ENCODE measurements at regions not wholly inside any gene's neighbourhood (a gene's known extent, or its start where the extent isn't known, plus 50 kb on each side); places are given as distances from the start of the nearest gene placed in this dataset.

GRCh38 chr20:20806121-20807095 is 94.0 kb upstream of the RALGAPA2 start:
- Histone ChIP-seq H2BK12ac (ENCODE audit: low read length) (no peak overlapping the region), H3K36me3 (replicated peaks in 1 of 2; ENCODE audit: control insufficient read depth in 2 of 2, insufficient read depth in 2 of 2, low read length in 2 of 2) (no peaks in the 10 kb centered on the region), H2BK120ac (ENCODE audit: low read depth, low read length) (no peak overlapping the region), H3K27ac (replicated peaks; ENCODE audit: low read length) (no peak overlapping the region), H4K91ac (ENCODE audit: low read depth, low read length, poor library complexity) (no peak overlapping the region), H3K4me1 (ENCODE audit: control insufficient read depth in 2 of 2, insufficient read depth in 1 of 2, low read depth in 1 of 2, low read length in 2 of 2) (no peaks in the 10 kb centered on the region), H3K4me2 (ENCODE audit: insufficient read depth, low read length, poor library complexity, severe bottlenecking) (no peak overlapping the region), H3K27me3 (ENCODE audit: control insufficient read depth in 3 of 3, insufficient read depth in 3 of 3, low read depth in 1 of 3, low read length in 3 of 3) (peaks cover 0 to 4% (median 0%) of the 10 kb centered on the region in 3 experiments), H3K9ac (ENCODE audit: low read depth, low read length, poor library complexity) (no peak overlapping the region), H2BK5ac (ENCODE audit: low read length) (no peak overlapping the region), H3K79me1 (ENCODE audit: low read depth, low read length) (no peaks in the 10 kb centered on the region), H3K4me3 (ENCODE audit: low read length in 2 of 2) (no peak overlapping the region), H3K14ac (ENCODE audit: low read length) (no peak overlapping the region), H2AFZ (ENCODE audit: low read length) (no peak overlapping the region), H3K18ac (ENCODE audit: low read length) (no peak overlapping the region), H3K23ac (ENCODE audit: low read depth, low read length, poor library complexity) (no peak overlapping the region), H3K9me3 (replicated peaks in 1 of 2; ENCODE audit: control insufficient read depth in 2 of 2, insufficient read depth in 1 of 2, low read depth in 1 of 2, low read length in 2 of 2) (peaks cover 0 to 5% of the 10 kb centered on the region in 2 donors), H2AK5ac (ENCODE audit: low read depth, low read length) (no peak overlapping the region), H2BK15ac (ENCODE audit: low read length) (no peak overlapping the region), H3K4ac (ENCODE audit: low read length) (no peak overlapping the region), H4K8ac (ENCODE audit: low read depth, low read length) (no peak overlapping the region)
- DNase-seq (ENCODE audit: low spot score), result no peak
- no CpG with 5 or more reads among the region's 12 CpGs for WGBS, 2 donors (ENCODE audit: extremely low coverage in 2 of 2, insufficient read length in 2 of 2, insufficient replicate concordance in 1 of 2)

GRCh38 chr20:20803011-20803410 is 90.6 kb upstream of the RALGAPA2 start:
- Histone ChIP-seq H3K4ac (ENCODE audit: low read length) (no peak overlapping the region), H4K8ac (ENCODE audit: low read depth, low read length) (no peak overlapping the region), H3K9me3 (replicated peaks in 1 of 2; ENCODE audit: control insufficient read depth in 2 of 2, insufficient read depth in 1 of 2, low read depth in 1 of 2, low read length in 2 of 2) (peaks cover 0 to 5% of the 10 kb centered on the region in 2 donors), H3K18ac (ENCODE audit: low read length) (no peak overlapping the region), H3K4me3 (ENCODE audit: low read length in 2 of 2) (no peak overlapping the region), H3K79me1 (ENCODE audit: low read depth, low read length) (no peaks in the 10 kb centered on the region), H3K27me3 (ENCODE audit: control insufficient read depth in 3 of 3, insufficient read depth in 3 of 3, low read depth in 1 of 3, low read length in 3 of 3) (peaks cover 0 to 10% (median 0%) of the 10 kb centered on the region in 3 experiments), H3K4me2 (ENCODE audit: insufficient read depth, low read length, poor library complexity, severe bottlenecking) (no peak overlapping the region), H3K23ac (ENCODE audit: low read depth, low read length, poor library complexity) (no peak overlapping the region), H3K4me1 (ENCODE audit: control insufficient read depth in 2 of 2, insufficient read depth in 1 of 2, low read depth in 1 of 2, low read length in 2 of 2) (no peaks in the 10 kb centered on the region), H3K36me3 (replicated peaks in 1 of 2; ENCODE audit: control insufficient read depth in 2 of 2, insufficient read depth in 2 of 2, low read length in 2 of 2) (no peaks in the 10 kb centered on the region), H2BK120ac (ENCODE audit: low read depth, low read length) (no peak overlapping the region), H2BK5ac (ENCODE audit: low read length) (no peak overlapping the region), H3K14ac (ENCODE audit: low read length) (no peak overlapping the region), H2BK15ac (ENCODE audit: low read length) (no peak overlapping the region), H2BK12ac (ENCODE audit: low read length) (no peak overlapping the region), H3K9ac (ENCODE audit: low read depth, low read length, poor library complexity) (no peak overlapping the region), H2AK5ac (ENCODE audit: low read depth, low read length) (no peak overlapping the region), H3K27ac (replicated peaks; ENCODE audit: low read length) (no peak overlapping the region), H4K91ac (ENCODE audit: low read depth, low read length, poor library complexity) (no peak overlapping the region), H2AFZ (ENCODE audit: low read length) (no peak overlapping the region)
- no CpG with 5 or more reads among the region's 3 CpGs for WGBS, 2 donors (ENCODE audit: extremely low coverage in 2 of 2, insufficient read length in 2 of 2, insufficient replicate concordance in 1 of 2)
- no peak for DNase-seq (ENCODE audit: low spot score)

DNA sequence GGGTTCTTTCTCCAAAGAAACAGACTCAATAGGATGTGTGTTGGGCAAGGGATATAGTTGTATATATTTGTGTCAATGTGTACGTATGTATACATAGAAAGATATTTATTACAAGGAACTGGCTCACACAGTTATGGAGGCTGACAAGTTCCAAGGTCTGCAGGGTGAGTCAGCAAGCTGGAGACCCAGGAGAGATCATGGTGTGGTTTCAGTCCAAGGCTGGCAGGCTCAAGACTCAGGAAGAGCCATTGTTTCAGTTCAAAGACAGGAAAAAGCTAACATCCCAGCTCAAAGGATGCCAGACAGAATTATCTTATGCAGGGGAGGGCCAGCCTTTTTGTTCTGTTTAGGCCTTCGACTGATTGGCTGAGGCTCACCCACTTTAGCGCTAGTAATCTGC is 89.9 kb upstream of the RALGAPA2 start:
- Histone ChIP-seq H3K18ac (ENCODE audit: low read length) (no peak overlapping the region), H3K9me3 (replicated peaks in 1 of 2; ENCODE audit: control insufficient read depth in 2 of 2, insufficient read depth in 1 of 2, low read depth in 1 of 2, low read length in 2 of 2) (peaks cover 0 to 5% of the 10 kb centered on the region in 2 donors), H2BK5ac (ENCODE audit: low read length) (no peak overlapping the region), H4K8ac (ENCODE audit: low read depth, low read length) (no peak overlapping the region), H2BK120ac (ENCODE audit: low read depth, low read length) (no peak overlapping the region), H3K27ac (replicated peaks; ENCODE audit: low read length) (no peak overlapping the region), H2AK5ac (ENCODE audit: low read depth, low read length) (no peak overlapping the region), H3K36me3 (replicated peaks in 1 of 2; ENCODE audit: control insufficient read depth in 2 of 2, insufficient read depth in 2 of 2, low read length in 2 of 2) (no peaks in the 10 kb centered on the region), H3K27me3 (ENCODE audit: control insufficient read depth in 3 of 3, insufficient read depth in 3 of 3, low read depth in 1 of 3, low read length in 3 of 3) (peaks cover 0 to 10% (median 0%) of the 10 kb centered on the region in 3 experiments), H3K4ac (ENCODE audit: low read length) (no peak overlapping the region), H2AFZ (ENCODE audit: low read length) (no peak overlapping the region), H3K14ac (ENCODE audit: low read length) (no peak overlapping the region), H2BK15ac (ENCODE audit: low read length) (no peak overlapping the region), H3K9ac (ENCODE audit: low read depth, low read length, poor library complexity) (no peak overlapping the region), H2BK12ac (ENCODE audit: low read length) (no peak overlapping the region), H3K79me1 (ENCODE audit: low read depth, low read length) (no peaks in the 10 kb centered on the region), H3K4me2 (ENCODE audit: insufficient read depth, low read length, poor library complexity, severe bottlenecking) (no peak overlapping the region), H3K4me1 (ENCODE audit: control insufficient read depth in 2 of 2, insufficient read depth in 1 of 2, low read depth in 1 of 2, low read length in 2 of 2) (no peaks in the 10 kb centered on the region), H3K4me3 (ENCODE audit: low read length in 2 of 2) (no peak overlapping the region), H4K91ac (ENCODE audit: low read depth, low read length, poor library complexity) (no peak overlapping the region), H3K23ac (ENCODE audit: low read depth, low read length, poor library complexity) (no peak overlapping the region)
- no peak for DNase-seq (ENCODE audit: low spot score)
- no CpG with 5 or more reads among the region's 3 CpGs for WGBS, 2 donors (ENCODE audit: extremely low coverage in 2 of 2, insufficient read length in 2 of 2, insufficient replicate concordance in 1 of 2)

DNA sequence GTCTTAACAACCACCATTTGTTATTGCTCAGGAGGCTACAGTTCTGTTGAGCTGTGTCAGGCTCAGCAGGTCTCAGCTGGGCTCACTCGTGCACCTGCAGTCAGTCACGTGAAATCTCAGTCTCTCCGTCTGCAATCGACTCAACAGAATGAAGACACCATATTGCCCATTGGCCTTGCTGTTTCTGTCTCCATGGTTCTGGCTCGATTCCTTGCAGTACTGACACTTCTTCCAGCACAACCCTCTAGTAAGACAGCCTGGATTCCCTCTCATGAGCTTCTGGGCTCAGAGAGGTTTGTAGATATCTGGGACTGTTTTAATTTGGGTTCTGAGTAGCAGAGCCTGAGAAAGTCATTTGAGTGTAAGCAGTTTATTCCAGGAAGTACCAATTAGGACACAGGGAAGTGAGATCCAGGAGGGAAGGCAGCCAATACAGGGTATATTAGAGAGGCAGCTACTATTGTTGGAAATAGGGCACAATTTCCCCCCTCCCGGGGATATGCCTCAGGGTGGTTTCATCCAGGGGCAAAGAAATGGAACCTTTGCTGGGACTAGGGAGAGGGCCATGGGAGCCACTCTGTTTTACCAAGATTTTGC is 87.4 kb upstream of the RALGAPA2 start:
- Histone ChIP-seq H3K4me2 (ENCODE audit: insufficient read depth, low read length, poor library complexity, severe bottlenecking) (no peak overlapping the region), H3K27ac (replicated peaks; ENCODE audit: low read length) (no peak overlapping the region)
- no CpG with 5 or more reads among the region's 6 CpGs for WGBS, 2 donors (ENCODE audit: extremely low coverage in 2 of 2, insufficient read length in 2 of 2, insufficient replicate concordance in 1 of 2)

More for the DNA sequence above, 87.4 kb upstream of the RALGAPA2 start:
- H3K14ac ChIP-seq (ENCODE audit: low read length), result no peak overlapping the region
- H2BK120ac ChIP-seq (ENCODE audit: low read depth, low read length), result no peak overlapping the region
- no peak overlapping the region for H3K9ac ChIP-seq (ENCODE audit: low read depth, low read length, poor library complexity)
- H2BK15ac ChIP-seq (ENCODE audit: low read length), result no peak overlapping the region
- H3K79me1 ChIP-seq (ENCODE audit: low read depth, low read length), result no peaks in the 10 kb centered on the region
- H3K4ac ChIP-seq (ENCODE audit: low read length), result no peak overlapping the region
- no peak overlapping the region for H3K23ac ChIP-seq (ENCODE audit: low read depth, low read length, poor library complexity)
- H4K91ac ChIP-seq (ENCODE audit: low read depth, low read length, poor library complexity), result no peak overlapping the region
- H3K4me3 ChIP-seq (ENCODE audit: low read length in 2 of 2), result no peak overlapping the region
- H3K4me1 ChIP-seq (ENCODE audit: control insufficient read depth in 2 of 2, insufficient read depth in 1 of 2, low read depth in 1 of 2, low read length in 2 of 2), result no peaks in the 10 kb centered on the region
- no peak overlapping the region for H3K18ac ChIP-seq (ENCODE audit: low read length)
- no peak overlapping the region for H2BK5ac ChIP-seq (ENCODE audit: low read length)
- H3K27me3 ChIP-seq (ENCODE audit: control insufficient read depth in 3 of 3, insufficient read depth in 3 of 3, low read depth in 1 of 3, low read length in 3 of 3), result peaks cover 0 to 11% (median 0%) of the 10 kb centered on the region in 3 experiments
- H3K9me3 ChIP-seq (replicated peaks in 1 of 2; ENCODE audit: control insufficient read depth in 2 of 2, insufficient read depth in 1 of 2, low read depth in 1 of 2, low read length in 2 of 2), result peaks cover 0 to 2% of the 10 kb centered on the region in 2 donors
- no peak for DNase-seq (ENCODE audit: low spot score)
- H2AK5ac ChIP-seq (ENCODE audit: low read depth, low read length), result no peak overlapping the region
- H2AFZ ChIP-seq (ENCODE audit: low read length), result no peak overlapping the region
- no peak overlapping the region for H2BK12ac ChIP-seq (ENCODE audit: low read length)
- no peaks in the 10 kb centered on the region for H3K36me3 ChIP-seq (replicated peaks in 1 of 2; ENCODE audit: control insufficient read depth in 2 of 2, insufficient read depth in 2 of 2, low read length in 2 of 2)
- H4K8ac ChIP-seq (ENCODE audit: low read depth, low read length), result no peak overlapping the region
